ENCODE measurements at regions not wholly inside any gene's neighbourhood (a gene's known extent, or its start where the extent isn't known, plus 50 kb on each side); places are given as distances from the start of the nearest gene placed in this dataset.
"Not testable (repeated sequence)": the region's sequence is repeated elsewhere in the genome, so short reads cannot be mapped to it uniquely, and the experiment has no call there.

GRCh38 chr1:187725216-187725615, 896.5 kb downstream of the PLA2G4A start:
- H3K4me3 ChIP-seq (ENCODE audit: low read length), result no peak overlapping the region
- no peak for DNase-seq (ENCODE audit: low read depth)
- TF ChIP-seq CTCF (conservative IDR thresholded peaks at IDR 0.05; ENCODE audit: low read depth, low read length), result no peak

GRCh38 chr1:187733232-187733631, 904.5 kb downstream of the PLA2G4A start:
- H3K4me3 ChIP-seq (ENCODE audit: low read length), result no peak overlapping the region
- TF ChIP-seq CTCF (conservative IDR thresholded peaks at IDR 0.05; ENCODE audit: low read depth, low read length), result no peak
- DNase-seq (ENCODE audit: low read depth), result no peak

- no peak overlapping the region for H3K4me3 ChIP-seq (ENCODE audit: low read length)
- TF ChIP-seq CTCF (conservative IDR thresholded peaks at IDR 0.05; ENCODE audit: low read depth, low read length), result no peak
- no peak for DNase-seq (ENCODE audit: low read depth)
Observed at GRCh38 chr1:187734427-187734826, 905.7 kb downstream of the PLA2G4A start.

GRCh38 chr1:187744665-187745064, 915.9 kb downstream of the PLA2G4A start:
- no peak for TF ChIP-seq CTCF (conservative IDR thresholded peaks at IDR 0.05; ENCODE audit: low read depth, low read length)
- no peak for DNase-seq (ENCODE audit: low read depth)
- H3K4me3 ChIP-seq (ENCODE audit: low read length), result no peak overlapping the region

- DNase-seq (ENCODE audit: low read depth), result no peak
- no peak for TF ChIP-seq CTCF (conservative IDR thresholded peaks at IDR 0.05; ENCODE audit: low read depth, low read length)
- no peak overlapping the region for H3K4me3 ChIP-seq (ENCODE audit: low read length)
Observed at GRCh38 chr1:187755536-187755935, 926.8 kb downstream of the PLA2G4A start.

- DNase-seq (ENCODE audit: low read depth); H3K4me3 ChIP-seq (ENCODE audit: low read length): not testable (repeated sequence)
Observed at GRCh38 chr1:187756684-187757083, 927.9 kb downstream of the PLA2G4A start.

GRCh38 chr1:187759825-187760333, 931.1 kb downstream of the PLA2G4A start:
- H3K4me3 ChIP-seq (ENCODE audit: low read length), result no peak overlapping the region
- DNase-seq (ENCODE audit: low read depth), result no peak
- no peak for TF ChIP-seq CTCF (conservative IDR thresholded peaks at IDR 0.05; ENCODE audit: low read depth, low read length)

GRCh38 chr1:187762118-187762517, 933.4 kb downstream of the PLA2G4A start:
- H3K4me3 ChIP-seq (ENCODE audit: low read length), result no peak overlapping the region
- no peak for TF ChIP-seq CTCF (conservative IDR thresholded peaks at IDR 0.05; ENCODE audit: low read depth, low read length)
- DNase-seq (ENCODE audit: low read depth), result peak; percentile 13

Data from retinal pigment epithelial cell (primary cell).